GM18511 (cell line): ENCODE measurements at regions not wholly inside any gene's neighbourhood (a gene's known extent, or its start where the extent isn't known, plus 50 kb on each side); places are given as distances from the start of the nearest gene placed in this dataset.

Experiments used
- ATAC-seq: cut with Tn5 transposase; IDR thresholded peaks from one replicate; pipeline ENCODE4 v1.9.1; 2021; ENCODE audit warnings: mild to moderate bottlenecking, moderate library complexity; ENCODE audit not compliant: unreplicated experiment

GRCh38 chr13:22696433-22696832 is 484.3 kb upstream of the SGCG start:
- ATAC-seq = no peak

DNA sequence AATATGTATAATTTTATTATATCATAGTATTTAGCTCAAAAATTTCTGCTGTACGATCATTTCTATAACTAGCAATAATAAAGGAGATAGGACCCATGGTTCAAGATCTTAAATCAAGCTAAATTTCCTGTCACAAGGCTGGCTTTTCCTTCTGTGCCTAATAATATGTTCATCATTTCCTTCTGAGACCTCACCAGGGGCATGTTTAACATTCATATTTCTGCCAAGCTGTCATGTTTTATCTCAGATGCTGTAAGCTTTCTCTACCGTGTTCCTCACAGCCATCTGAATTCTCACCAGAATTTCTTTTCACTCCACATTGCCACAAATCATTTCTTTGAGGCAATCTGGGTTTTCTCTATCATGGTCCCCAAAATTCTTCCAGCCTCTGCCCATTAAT is 482.3 kb upstream of the SGCG start:
- no peak for ATAC-seq

- ATAC-seq = no peak
Observed at GRCh38 chr13:22700246-22700887, 480.4 kb upstream of the SGCG start.

GRCh38 chr13:22703601-22704209 is 477.1 kb upstream of the SGCG start:
- no peak for ATAC-seq

DNA sequence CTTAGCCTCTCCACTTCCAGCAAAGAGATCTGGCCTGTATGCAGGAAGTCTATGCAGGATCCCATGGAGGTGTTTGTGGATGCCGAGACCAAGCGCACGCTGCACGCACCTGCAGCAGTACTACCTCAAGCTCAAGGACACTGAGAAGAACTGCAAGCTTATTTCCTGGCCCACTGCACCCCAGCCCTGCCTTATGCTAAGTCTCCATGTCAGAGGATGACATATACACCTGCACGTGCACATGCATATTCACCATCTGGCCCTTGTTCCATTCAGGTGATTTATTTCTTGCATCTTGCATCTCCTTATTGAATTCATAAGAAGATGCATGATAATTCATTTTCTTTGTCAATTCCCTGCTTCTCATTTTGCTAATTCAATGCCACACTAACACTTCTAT is 472.8 kb upstream of the SGCG start:
- ATAC-seq = no peak

DNA sequence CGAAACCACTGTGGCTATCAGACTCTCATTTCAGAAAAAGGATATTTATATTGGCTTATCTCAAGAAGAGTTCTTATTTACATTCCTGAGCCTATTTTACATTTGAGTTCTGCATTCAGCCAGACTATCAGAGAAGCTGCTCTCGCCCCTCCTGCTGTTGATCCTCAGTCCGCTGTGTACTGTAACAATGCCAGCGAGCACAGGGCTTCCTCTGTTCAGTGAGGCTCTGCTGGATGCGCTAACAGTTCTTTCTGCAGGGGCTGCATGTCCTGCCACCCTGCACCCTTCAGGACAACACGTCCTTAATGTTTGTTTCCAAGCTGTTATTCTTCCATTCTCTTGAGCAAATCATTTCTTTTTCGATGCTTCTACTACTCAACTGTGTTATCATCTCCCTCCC is 463.7 kb upstream of the SGCG start:
- ATAC-seq = no peak

GRCh38 chr13:22726726-22727125 is 454.1 kb upstream of the SGCG start:
- ATAC-seq = no peak

DNA sequence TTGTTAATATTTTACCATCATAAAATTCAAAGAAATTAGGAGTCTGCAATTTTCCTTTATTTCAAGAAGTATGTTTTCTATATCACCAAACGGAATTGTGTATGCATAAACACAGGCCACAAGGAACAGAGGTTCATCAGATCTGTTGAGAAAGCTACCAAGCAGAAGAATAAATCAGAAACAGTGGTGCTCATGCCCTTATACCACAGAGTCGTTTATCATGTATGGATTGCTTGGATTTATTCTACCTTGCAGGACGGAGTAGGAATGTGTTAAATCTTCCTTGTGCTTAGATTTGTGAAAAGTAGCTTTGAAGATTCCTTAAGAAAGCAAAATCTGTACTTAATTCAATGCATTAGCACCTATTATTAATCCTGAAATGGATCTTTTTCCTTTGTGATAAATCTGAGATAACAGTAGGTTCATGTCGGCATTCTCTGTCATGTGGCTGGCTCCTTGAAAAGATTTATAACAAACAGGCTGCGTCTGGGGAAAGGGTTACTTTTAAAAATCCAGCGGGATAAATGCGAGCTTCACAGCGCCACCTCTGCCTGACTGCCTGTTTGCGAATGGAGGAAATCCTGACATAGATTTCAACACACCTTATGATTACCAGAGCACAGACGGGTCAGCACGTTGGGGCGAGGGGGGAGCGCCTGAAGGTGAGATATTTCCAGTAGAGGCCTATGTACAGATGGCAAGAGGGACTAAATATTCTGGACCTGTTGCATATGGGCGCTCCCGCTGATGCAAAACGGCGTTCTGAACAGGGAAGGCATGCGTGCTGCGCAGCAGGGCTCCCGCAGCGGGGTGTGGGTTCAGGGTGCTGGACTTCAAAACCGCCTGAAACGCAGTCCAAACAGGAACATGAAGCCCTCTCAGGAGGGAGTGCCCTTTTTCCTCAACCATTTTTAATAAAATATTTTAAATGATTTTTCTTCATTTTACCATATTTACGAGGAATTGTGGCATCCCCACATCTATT is 445.5 kb upstream of the SGCG start:
- no peak for ATAC-seq

DNA sequence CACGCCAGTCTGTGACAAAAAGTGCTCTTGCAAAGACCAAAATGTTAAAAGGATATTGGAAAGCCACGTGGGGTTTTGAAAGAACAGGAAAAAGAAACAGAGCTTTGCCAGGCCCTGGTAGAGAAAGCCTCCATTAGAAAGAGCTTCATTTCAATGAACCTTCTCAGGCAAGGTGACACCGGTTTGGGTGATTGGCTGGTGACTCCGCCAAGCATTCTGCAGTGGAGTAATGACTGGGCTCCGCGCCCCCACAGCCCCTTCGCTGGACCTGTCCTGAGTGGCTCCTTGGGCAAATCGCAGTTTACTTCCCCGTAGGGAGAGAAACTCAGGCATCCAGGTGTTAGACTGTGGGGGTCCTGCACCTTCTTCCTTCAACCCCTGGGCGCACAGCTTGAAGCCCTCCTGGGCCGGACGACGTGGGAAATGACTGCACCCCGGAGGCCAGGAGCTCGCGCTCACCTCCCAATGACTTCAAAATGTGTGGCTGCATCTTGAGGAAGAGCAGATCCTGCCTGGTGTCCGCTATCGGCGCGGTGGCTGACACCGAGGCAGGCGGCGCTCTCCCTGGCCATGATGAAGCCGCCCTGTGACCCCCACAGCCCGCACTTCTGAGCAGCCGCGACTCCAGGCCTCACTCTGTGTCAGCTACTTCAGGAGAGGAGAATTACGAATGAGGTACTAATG is 444.6 kb upstream of the SGCG start:
- no peak for ATAC-seq

- no peak for ATAC-seq
Observed at GRCh38 chr13:22736768-22737092, 444.0 kb upstream of the SGCG start.

- ATAC-seq = no peak
Observed at GRCh38 chr13:22738357-22738756, 442.4 kb upstream of the SGCG start.

DNA sequence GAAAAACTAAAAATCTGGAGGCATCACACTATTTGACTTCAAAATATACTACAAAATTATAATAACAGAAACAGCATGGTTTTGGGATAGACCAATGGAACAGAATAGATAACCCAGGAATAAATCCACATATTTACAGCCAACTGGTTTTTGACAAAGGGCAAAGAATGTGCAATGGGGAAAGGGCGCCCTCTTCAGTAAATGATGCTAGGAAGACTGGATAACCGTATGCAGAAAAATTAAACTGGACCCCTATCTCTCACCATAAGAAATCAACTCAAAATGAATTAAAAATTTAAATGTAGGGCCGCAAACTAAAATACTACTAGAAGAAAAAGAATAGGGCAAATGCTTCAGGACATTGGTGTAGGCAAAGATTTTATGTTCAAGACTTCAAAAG is 440.5 kb upstream of the SGCG start:
- no peak for ATAC-seq

DNA sequence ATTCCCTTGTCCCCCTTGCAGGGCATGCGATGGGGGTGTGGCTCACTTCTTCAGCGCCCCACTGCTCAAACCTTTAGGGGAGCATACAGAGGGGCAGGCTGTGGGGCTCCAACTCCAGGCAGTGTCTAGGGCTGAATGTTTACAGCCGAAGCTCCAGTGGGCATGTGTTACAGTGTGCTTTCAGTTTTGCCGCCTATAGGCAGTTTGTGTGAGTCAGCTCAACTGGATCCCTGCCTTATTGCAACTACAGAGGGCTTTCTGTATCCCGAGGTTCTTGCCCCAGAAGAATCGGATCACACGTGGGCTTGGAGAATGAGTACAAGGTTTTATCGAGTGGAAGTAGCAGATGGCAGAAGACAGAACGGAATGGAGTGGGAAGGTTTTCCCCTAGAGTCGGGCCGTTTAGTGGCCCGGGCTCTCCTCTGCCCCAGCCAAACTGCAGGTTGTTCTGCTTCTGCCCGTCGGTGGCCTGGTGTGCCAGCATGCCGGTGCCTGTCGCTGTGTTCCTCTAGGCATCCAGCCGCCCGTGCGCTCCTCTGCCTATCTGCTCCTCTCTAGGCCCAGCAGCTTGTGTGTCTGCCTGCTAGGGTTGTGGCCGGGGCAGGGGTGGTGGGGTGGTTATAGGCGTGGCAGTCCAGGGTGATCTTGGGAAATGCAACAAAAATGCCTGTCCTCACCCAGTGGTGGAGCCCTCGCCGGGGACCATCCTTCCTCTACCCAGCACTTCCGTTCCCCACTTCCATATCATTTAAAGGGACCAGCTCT is 435.9 kb upstream of the SGCG start:
- ATAC-seq = no peak

- no peak for ATAC-seq
Observed at GRCh38 chr13:22748866-22749577, 431.8 kb upstream of the SGCG start.

DNA sequence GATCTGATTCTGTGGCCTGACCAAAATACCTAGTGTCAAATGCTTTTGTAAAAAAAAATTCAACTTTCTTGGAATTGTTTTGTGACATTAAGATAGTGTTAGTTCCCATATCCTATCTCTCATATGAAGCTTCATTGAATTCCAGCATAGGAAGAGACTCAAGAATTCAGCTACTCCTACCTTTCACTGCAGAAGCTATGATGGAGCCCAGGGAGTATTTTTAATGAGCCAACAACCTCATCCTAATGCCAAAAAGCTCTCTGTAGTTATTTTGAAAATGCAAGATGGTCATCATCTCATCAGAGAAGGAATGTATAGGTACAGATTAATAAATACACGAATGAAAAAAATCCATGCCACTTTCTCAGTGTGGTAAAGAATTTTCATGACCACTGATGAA is 431.2 kb upstream of the SGCG start:
- ATAC-seq = no peak

DNA sequence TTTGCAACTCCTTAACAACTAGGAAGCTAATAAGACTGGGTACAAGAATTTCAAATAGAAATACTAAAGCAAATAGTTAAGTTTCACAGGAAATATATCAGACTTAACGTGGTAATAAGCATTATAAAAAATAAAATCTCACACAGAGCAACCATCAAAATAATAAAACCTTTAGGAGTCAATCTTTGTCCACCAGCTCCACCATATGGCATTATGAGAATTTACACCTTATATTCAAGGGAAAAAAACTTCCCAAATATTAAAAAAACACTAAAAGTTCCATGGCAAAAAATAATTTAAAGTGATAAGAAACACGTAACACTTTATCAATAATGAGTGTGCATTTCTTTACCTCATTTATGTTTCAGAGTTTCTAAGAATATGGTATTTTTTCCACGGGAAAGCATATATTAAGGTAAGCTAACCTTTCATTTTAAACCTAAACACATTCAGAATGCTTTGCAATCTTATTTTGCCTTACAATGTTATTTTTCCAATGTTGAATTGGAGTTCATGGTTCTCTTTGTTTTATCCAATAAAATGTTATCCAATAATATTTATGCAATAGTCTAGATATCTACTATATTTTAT is 423.2 kb upstream of the SGCG start:
- ATAC-seq = no peak

GRCh38 chr13:22758245-22758644 is 422.5 kb upstream of the SGCG start:
- ATAC-seq = no peak

- ATAC-seq = no peak
Observed at GRCh38 chr13:22761709-22762108, 419.1 kb upstream of the SGCG start.

GRCh38 chr13:22765547-22765946 is 415.2 kb upstream of the SGCG start:
- no peak for ATAC-seq

DNA sequence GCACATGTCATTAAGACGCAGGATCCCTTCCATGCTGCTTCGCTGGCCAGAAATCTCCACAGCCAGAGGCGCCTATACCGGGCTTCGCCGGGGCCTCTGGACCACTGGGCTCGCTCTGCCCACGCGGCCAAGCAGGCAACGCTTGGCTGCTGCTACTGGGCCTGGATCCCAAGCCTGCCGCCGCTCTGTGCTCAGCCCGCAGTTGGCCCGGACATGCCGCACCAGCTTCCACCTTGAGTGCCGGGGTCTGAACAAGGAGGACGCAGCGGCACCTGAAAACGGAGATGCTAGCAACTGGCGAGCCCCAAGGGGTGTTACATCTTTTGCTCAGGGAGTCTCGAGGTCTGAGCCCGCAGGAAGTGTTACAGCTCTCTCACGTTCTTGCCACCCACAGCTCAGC is 409.9 kb upstream of the SGCG start:
- no peak for ATAC-seq
